ENCODE measurements at regions not wholly inside any gene's neighbourhood (a gene's known extent, or its start where the extent isn't known, plus 50 kb on each side); places are given as distances from the start of the nearest gene placed in this dataset.
"Not testable (repeated sequence)": the region's sequence is repeated elsewhere in the genome, so short reads cannot be mapped to it uniquely, and the experiment has no call there.

DNA sequence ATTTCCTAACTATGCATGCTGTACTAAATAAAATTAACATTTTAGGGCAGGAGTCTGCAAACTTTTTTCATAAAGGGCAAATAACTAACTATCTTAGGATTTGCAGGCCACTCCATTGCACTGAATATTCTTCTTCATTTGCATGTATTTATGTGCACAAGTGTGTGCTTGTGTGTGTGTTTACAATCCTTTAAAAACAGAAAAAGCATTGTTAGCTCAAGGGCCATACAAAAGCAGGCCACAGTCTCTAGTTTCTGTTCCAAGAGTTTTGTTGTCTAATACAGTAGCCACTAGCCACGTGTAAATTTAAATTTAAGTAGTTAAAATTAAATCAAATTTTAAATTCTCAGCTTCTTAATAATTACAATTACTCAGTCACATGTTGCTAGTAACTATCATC, 621.8 kb downstream of the TMA16 start:
- no peak for DNase-seq

- DNase-seq = no peak
Measured at GRCh38 chr4:164134388-164134787, 619.5 kb upstream of the SMIM31 start.

DNA sequence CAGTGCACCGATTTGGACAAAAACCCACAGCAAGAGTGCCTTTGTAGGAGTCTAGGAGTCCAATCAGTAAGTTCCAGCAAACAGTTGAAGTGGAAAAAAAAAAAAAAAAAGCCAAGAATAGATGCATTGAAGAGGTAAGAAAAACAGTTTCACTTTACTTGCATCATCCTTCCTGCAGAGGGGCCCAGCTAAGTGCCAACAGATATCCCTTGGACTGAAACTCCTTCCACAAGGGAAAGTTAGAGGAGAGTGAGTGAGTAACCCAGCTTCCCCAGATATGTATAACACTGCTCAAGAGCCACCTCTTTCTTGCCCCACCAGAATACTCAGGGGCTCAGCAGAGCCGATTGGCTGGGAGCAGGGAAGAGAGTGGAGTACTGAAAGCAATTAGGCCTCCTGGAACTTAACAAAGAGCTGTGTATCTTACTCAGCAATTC, 617.7 kb upstream of the SMIM31 start:
- no peak for DNase-seq

DNA sequence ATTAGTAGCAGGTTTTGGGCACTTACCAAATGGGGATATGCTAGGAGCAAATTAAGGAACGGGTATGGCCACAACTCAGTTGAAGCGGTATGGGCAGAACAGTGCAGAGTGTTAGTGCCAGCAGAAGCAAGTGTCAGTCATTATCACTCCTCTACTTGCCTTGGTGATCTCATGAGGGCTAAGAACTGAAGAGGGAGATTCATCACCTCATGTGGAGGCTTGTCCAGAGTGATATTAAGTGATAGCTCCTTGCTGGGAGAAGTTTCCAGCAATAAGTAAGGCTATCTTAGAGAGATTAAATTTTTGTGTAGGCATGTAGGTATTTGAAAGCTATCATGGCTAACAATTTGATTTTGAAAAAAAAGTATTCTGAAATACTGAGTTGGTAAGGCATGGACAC, 615.4 kb upstream of the SMIM31 start:
- DNase-seq = no peak

DNA sequence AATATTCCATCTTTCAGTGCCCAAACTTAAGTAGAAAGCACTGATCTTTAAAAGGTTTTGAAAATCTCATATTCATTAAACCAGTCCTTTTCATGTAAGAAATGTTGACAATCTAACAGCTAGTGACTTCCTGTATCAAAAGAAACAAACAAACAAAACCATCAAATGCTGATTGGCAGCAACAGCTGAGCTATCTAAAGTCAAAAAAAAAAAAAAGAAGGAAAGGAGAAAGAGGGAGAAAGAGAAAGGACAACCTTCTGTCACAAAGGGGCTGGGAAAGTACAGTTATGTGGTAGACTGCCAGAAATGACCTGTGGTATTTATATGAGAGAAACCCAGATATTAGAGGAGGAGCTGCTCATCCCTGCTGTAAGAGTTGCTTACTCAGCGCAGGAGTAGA, 614.6 kb upstream of the SMIM31 start:
- no peak for DNase-seq

GRCh38 chr4:164141755-164142375, 612.1 kb upstream of the SMIM31 start:
- not testable (repeated sequence) for DNase-seq

GRCh38 chr4:164154416-164154815, 599.5 kb upstream of the SMIM31 start:
- DNase-seq = no peak

GRCh38 chr4:164169591-164169990, 584.3 kb upstream of the SMIM31 start:
- no peak for DNase-seq

DNA sequence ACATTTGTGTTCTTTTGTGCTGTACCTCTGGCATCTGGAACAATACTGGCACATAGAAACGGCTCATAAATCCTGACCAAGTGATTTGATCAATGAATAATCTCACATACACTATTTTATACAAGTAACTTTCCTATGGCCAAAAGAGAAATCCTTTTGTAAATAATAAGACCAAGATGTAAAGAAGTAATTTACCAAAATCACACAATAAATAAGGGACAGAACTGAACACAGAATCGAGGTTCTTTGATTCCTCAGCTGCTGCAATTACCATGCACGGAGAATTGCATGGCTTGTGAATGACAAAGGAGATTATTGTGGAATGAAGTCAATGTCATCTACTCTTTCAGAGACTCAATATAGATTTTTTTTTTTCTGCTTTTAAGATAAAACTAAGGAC, 576.8 kb upstream of the SMIM31 start:
- DNase-seq = no peak

- no peak for DNase-seq
Measured at GRCh38 chr4:164177753-164178152, 576.2 kb upstream of the SMIM31 start.

DNA sequence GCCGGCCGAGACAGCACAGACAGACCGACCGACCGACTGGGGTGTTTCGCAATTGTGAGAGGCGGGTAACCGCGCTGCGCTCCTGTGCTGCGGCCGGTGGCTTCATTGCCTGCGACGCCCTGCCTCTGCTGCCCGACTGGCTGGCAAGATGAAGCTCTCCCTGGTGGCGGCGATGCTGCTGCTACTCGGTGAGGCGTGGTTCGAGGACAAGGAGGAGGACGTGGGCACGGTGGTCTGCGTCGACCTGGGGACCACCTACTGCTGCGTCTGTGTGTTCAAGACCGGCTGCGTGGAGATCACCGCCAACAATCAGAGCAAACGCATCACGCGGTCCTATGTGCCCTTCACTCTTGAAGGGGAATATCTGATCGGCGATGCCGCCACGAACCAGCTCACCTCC, 565.7 kb upstream of the SMIM31 start:
- no peak for DNase-seq

- no peak for DNase-seq
Measured at GRCh38 chr4:164192844-164193243, 561.1 kb upstream of the SMIM31 start.

- no peak for DNase-seq
Measured at GRCh38 chr4:164193676-164194075, 560.3 kb upstream of the SMIM31 start.

DNA sequence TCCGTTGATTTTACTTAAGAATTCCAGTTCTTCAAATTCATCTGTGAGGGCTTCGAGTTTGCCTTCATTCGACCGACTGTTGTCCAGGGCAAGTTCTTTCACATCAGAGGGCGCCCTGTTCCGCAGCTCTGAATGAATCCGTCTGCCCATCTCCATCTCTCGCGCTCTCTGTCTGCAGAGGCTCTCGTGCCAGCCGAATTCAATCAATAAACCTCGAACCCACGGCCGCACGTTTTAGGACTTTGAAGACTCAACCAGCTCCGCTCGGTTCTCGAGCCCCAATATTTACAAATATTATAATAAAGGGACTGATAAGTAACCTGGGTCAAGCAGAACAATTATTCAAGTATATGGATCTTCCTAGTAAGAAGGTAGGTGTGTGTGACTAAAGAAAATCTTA, 556.4 kb upstream of the SMIM31 start:
- no peak for DNase-seq

GRCh38 chr4:164203476-164203875, 550.5 kb upstream of the SMIM31 start:
- DNase-seq = no peak

DNA sequence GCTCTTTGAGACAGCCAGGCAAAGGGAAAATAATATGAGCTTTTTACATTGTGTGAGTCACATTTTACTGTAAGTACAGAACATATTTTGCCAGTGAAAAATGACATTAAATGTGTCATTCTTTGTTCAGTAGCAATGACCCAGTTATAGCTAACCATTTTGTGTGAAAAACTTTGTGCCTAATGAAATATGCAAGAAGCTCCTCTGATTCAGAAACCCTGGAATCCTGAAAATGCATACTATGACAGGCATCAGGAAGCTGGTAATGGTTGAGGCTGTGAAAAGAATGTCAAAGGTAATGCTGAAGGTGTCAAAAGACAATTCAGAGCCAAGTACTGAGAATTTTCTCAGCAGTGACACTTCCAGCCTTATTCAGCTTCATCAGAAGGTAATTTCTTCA, 549.5 kb upstream of the SMIM31 start:
- DNase-seq = no peak

GRCh38 chr4:164207460-164207859, 546.5 kb upstream of the SMIM31 start:
- DNase-seq = no peak

DNA sequence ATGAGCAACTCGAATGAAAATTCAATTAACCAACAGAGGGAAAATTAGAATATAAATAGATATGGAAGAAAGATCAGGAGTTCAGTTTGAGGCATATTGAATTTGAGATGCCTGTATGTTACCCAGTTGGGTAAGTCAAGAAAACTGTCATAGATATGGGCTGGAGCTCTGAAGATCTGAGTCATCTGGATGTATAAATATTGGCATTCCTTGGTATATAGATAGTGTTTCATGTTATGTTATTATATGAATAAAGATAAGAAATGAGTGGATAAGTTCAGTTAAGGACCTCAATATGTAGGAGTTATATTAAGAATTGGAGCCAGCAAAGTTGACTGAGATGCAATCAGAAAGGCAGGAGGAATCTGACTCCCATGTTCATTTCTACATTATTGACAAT, 543.6 kb upstream of the SMIM31 start:
- no peak for DNase-seq

- no peak for DNase-seq
Measured at GRCh38 chr4:164212134-164212533, 541.8 kb upstream of the SMIM31 start.

DNA sequence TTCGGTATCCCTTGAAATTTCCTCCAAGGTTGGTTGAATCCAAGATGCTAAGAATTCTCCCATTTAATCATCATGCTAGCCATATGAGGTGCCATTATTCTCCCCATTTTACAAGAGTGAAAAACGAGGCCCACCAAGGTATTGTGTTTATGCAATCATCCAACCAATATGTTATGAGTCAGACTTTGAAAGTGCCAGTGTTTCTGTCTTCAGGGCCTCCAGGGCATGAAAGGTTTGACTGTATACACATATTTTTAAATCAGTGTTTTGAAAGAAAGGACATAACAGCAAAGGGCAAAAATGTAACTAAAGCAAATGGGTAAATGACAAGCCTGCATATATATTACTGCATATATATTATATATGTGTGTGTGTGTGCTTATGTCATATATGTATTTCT, 541.2 kb upstream of the SMIM31 start:
- DNase-seq = no peak

DNA sequence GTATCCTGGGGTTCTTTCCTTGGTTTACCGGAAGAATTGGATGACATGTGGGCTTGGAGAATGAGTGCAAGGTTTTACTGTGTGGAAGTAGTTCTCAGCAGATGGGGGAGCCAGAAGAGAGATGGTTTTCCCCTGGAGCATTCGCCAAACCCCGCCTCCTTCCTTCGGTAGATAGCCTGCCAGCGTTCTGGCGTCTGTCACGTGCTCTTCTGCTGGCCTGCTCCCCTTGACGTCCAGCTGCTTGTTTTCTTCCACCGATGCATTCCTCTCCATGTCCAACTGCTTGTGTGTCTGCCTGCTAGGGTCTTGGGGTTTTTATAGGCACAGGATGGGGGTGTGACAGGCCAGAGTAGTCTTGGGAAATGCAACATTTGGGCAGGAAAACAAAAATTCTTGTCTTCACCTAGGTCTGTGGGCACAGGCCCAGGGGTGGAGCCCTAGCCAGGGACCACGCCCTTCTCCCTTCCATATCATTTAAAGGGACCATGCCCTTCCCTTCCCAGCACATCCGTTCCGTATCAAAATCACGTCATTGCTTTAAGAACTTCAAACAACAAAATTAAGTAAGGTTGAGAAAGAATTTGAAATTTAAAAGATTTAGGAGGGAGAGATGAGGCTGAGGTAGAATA, 538.7 kb upstream of the SMIM31 start:
- no peak for DNase-seq

DNA sequence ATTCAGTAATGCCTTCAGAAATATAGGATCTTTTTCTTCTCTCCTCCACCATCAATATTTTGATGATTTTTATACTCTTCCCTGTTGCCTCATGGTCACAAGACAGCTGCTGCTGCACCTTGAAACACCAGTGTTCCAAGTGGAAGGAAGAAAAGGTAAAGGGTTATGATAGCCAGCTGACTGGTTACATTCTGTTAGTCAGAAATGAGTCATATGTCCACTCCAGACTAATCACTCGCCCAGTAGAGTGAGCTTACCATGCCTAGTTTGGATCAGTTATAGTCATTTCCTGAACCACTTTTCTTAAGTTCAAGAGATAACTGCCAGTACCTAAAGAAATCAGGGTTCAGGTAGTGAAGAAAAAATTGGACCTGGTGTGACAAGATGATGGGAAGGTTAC, 532.3 kb upstream of the SMIM31 start:
- no peak for DNase-seq

DNA sequence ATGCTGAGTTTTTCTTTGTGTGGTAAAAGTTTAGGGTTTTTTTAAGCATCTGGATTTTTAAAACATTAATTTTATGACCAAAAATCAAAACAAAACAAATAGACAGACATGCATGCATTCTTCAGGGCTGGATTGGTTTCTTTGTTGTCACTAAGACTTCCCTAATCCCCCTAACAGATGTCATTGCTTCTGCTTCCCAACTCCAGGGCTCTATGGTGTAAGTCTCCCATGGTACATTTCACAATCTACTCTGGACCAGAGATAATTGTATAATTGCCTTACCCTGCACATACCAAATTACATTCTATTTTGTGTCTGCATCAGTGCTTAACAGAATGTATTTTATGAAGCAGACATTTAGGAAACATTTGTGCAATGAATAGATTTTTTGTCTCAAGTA, 529.1 kb upstream of the SMIM31 start:
- DNase-seq = no peak

DNA sequence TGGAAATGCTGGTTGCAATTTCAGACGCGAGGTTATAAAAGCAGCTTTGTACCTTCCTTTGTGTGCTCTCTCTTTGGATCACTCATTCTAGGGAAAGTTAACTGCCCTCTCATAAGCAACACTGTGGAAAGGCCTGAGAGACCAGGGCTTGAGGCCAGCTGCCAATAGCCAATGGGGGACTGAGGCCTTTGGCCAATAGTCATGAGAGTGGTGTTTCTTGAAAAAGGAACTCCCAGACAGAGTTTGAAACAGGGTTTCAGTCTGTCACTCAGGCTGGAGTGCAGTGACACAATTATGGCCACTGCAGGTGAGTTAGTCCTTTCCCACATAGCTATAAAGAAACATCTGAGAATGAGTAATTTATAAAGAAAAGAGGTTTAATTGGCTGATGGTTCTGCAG, 524.7 kb upstream of the SMIM31 start:
- no peak for DNase-seq

- DNase-seq = no peak
Measured at GRCh38 chr4:164239433-164239832, 514.5 kb upstream of the SMIM31 start.
